GM13976 (cell line): ENCODE measurements at regions not wholly inside any gene's neighbourhood (a gene's known extent, or its start where the extent isn't known, plus 50 kb on each side); places are given as distances from the start of the nearest gene placed in this dataset.

Experiments used
- DNase-seq: peaks from one replicate; pipeline ENCODE4 v3.0.0; 2012; ENCODE audit warnings: low spot score
- CTCF ChIP-seq: IDR thresholded peaks from 2 replicates; pipeline ENCODE4 v1.5.1; 2012; ENCODE audit warnings: borderline replicate concordance, mild to moderate bottlenecking; ENCODE audit not compliant: insufficient read depth; ENCODE audit errors: extremely low read depth, missing control alignments, control extremely low read depth
- in situ Hi-C: fragments of 300-500 bp; cut with MboI; formaldehyde crosslinking; loops from one replicate; pipeline ENCODE4 v1.12.0; 2022; ENCODE audit warnings: low sequenced_read_pairs, mixed read lengths, inconsistent platforms; ENCODE audit not compliant: unreplicated experiment

GRCh38 chr18:78830826-78831225 lies 148.8 kb upstream of the SALL3 start:
- no peak for DNase-seq
- in situ Hi-C loops, result no loop called here
- TF ChIP-seq CTCF, result no peak

- no peak for DNase-seq
- in situ Hi-C loops, result no loop called here
- TF ChIP-seq CTCF, result no peak
Observed at GRCh38 chr18:78831603-78832002, 148.0 kb upstream of the SALL3 start.

- no peak for TF ChIP-seq CTCF
- no peak for DNase-seq
- in situ Hi-C loops, result no loop called here
Observed at GRCh38 chr18:78833833-78834232, 145.8 kb upstream of the SALL3 start.

- in situ Hi-C loops, result no loop called here
- no peak for TF ChIP-seq CTCF
- DNase-seq, result no peak
Observed at GRCh38 chr18:78836838-78837237, 142.8 kb upstream of the SALL3 start.

- no peak for DNase-seq
- in situ Hi-C loops, result no loop called here
- TF ChIP-seq CTCF, result no peak
Observed at GRCh38 chr18:78837754-78838153, 141.9 kb upstream of the SALL3 start.

GRCh38 chr18:78838183-78838582 lies 141.4 kb upstream of the SALL3 start:
- no peak for DNase-seq
- in situ Hi-C loops, result no loop called here
- no peak for TF ChIP-seq CTCF

GRCh38 chr18:78849046-78849445 lies 130.6 kb upstream of the SALL3 start:
- TF ChIP-seq CTCF, result no peak
- in situ Hi-C loops, result no loop called here
- no peak for DNase-seq
